Activated T-cell treated with anti-CD3 and anti-CD28 coated beads, Interleukin-2, amount 50 U/mL, for 1 hour (primary cell): ENCODE measurements at regions not wholly inside any gene's neighbourhood (a gene's known extent, or its start where the extent isn't known, plus 50 kb on each side); places are given as distances from the start of the nearest gene placed in this dataset.
"Not testable (repeated sequence)": the region's sequence is repeated elsewhere in the genome, so short reads cannot be mapped to it uniquely, and the experiment has no call there.

Experiments used
- DNase-seq: peaks from one replicate; pipeline ENCODE4 v3.0.0-alpha.2; 2020

- DNase-seq, result no peak
Measured at GRCh38 chr13:71210861-71211260, 656.1 kb downstream of the DACH1 start.

DNA sequence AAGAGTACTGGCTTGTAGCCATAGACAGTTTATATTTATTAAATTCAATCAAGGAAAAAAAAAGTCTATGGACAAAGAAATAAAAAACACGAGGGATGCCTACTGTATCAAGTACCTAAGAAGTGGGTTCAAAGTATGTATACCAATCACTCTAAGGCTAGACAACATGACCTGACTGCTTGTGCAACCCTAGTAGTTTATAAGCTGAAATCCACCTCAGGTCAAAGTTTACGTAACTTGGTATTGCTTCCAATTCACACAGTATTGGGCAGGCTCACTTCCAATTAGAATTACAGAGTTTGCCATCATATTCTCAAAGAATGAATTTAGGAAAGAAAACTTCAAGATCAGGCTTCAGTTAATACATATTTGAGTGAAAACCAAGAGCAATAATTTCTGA, 657.8 kb downstream of the DACH1 start:
- no peak for DNase-seq

DNA sequence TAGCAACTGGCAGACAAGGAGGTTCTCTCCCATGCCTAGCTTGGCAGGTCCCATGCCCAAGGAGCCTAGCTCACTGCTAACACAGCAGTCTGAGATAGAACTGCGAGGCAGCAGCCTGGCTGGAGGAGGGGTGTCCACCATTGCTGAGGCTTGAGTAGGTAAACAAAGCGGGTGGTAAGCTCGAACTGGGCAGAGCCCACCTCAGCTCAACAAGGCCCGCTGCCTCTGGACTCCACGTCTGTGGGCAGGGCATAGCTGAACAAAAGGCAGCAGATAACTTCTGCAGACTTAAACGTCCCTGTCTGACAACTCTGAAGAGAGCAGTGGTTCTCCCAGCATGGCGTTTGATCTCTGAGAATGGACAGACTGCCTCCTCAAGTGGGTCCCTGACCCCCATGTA, 682.4 kb downstream of the DACH1 start:
- DNase-seq, result not testable (repeated sequence)

DNA sequence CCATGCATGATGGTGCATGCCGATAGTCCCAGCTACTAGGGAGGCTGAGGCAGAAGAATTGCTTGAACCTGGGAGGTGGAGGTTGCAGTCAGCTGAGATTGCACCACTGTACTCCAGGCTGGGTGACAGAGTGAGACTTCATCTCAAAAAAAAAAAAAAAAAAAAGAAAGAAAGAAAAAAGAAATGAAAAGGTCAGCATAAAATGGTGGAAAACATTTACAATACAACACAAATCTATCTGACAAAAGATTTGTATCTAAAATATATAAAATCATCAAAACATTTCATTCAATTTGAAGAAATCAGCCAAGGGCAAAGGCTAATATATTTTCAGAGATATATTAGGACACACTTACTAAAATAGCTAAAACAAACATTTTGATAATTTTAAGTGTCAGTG, 683.7 kb downstream of the DACH1 start:
- not testable (repeated sequence) for DNase-seq

- DNase-seq, result no peak
Measured at GRCh38 chr13:71171740-71172139, 695.3 kb downstream of the DACH1 start.

GRCh38 chr13:71169180-71169579, 697.8 kb downstream of the DACH1 start:
- no peak for DNase-seq

GRCh38 chr13:71156550-71156949, 710.5 kb downstream of the DACH1 start:
- DNase-seq, result no peak

DNA sequence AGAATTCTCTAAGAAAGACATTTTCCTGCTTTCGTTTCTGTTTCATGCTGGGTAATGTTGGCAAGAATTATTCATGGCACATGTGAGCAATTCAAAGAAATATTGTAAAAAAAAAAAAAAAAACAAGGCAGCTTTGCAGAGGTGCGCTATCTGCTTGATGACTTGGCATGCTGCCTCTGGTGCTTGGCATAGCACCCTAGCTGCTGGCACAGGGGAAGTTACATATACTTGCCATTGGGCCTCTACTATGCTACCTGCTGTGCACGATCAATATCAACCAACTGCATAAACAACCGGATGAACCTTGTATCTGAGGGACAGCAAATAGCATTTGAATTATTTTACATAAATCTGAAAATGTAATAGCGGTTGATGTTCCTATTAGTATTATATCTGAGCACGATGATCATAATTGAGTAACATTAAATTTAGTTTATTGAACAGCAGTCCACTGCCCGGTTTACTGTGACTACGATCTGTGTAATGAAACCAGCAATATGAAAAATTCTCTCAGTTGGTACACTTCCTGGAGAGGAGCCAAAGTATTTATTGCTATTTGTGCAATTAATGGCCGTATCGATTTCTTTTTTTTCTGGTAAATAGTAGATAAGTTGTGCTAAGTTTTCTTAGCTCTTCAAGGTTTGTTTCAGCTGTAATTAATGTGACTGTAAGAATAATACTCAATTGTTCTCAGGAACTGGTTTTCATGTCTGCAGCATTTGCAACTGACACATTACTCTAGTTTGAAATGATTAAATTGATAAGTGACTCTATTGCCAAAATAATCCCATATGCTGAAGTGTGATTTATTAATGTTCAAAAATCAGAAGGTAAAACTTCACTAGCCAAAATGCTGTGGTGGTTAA, 717.3 kb downstream of the DACH1 start:
- no peak for DNase-seq

DNA sequence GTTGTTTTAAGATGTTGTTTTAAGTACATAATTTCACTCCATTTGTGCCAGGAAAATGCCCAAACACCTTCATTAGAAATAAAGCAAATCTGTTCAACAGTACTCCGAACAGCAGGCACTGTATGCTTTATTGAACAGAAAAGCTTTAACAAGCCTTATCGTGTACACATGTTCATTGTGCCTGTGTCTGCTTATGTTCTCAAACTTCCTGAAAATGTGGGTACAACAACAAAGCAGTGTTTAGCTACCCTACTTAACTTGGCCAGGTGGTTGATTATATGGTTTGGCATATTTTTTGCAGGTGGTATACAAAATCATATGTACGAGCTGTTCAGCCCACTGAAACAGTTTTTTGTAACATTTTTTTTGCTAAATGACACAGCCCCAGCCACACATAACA, 718.0 kb downstream of the DACH1 start:
- no peak for DNase-seq

DNA sequence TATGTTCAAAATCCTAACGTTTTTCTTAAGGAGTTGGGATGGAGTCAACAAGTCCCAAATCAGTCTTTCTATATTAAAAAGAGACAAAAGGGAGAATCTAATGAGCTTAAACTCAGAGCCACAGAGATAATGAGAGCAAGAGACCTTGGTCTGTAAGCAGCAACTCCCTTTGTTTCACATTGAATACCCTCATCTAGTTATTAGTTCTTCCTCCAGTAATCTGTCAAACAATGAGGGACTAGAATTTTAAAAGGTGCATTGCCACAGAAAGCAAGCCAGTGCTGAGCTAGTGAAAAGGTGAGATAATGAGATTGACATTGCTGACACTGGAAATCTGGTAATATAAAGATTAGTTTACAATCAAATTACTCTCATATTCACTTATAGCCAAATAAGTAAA, 718.6 kb downstream of the DACH1 start:
- DNase-seq, result no peak

DNA sequence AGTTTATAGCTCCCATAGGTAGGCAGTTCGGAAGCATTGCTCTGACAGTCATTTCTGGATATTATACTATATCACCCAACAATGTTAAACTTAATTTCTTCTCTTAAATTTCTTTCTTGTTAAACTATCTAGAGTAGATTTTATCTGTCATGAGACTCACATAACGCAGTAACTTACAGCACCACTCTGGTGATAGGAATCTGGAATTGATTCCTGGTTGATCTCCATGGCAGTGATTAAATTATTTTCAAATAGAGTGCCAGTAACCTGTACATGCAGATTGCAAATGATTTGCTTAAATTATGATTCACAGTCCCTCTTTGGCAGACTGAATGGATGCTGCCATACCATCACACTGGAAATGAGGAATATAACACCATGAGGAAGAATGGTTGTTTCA, 722.1 kb downstream of the DACH1 start:
- DNase-seq, result no peak

DNA sequence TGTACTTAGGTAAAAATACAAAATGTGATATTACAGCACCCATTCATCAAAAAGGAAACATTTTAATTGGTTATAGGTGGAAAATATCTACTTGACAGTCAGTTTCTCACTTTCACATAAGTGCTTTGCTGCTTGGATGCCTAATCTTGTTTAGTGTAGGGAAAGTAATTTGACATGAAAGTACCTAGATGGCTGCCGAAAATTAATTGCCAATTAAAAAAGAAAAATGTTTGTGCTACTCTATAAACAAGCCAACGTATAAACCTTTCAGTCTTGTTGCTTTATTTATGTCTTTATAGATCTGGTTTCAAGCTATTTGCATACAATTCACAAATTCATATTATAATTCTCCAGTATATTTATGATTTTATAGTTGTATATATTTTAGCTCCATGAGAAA, 729.9 kb downstream of the DACH1 start:
- no peak for DNase-seq

GRCh38 chr13:71124230-71124629, 742.8 kb downstream of the DACH1 start:
- DNase-seq, result no peak

DNA sequence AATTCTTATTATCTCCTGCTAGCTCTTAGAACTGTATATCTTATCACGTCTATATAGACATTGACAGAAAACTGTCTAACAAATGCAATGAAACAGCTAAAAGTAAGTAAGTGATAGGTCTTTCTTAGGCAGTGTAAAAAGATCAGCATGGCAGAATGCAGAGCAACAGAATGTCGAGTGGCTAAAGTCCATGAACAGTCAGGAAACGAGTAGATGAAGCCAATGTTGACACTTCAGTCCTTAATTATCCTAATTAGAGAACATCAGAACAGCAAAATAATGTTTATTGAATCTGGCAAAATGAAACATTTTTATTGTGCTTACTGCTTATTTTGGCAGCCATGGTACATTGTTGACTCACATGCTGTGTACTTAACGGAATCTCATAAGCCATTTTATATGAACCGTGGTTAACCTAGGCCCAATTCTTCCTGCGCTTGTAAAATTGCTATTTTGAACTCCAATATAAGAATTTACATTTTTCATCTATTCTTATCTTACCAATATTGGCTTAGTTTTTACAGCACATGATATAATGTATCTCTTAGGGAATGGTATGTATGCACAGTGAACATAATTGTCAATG, 748.1 kb downstream of the DACH1 start:
- no peak for DNase-seq

GRCh38 chr13:71117920-71118319, 749.1 kb downstream of the DACH1 start:
- no peak for DNase-seq

DNA sequence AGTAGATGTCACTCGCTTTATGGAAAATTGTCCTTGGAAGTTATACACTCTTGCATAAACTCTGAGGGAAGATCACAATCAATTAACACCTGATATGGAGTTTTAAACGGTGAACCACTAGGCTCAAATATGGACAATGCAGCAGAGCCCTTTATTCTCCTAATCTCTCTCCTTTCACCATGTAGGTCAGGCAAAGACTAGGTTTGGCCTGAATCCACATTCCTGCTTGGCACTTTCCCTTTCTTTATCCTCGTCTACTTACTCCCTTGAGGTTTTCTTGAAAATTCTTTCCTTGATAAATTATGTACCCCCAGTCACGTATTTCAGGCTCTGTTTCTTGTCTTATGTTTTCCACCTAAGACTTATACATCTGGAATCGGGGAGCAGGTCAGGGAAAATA, 751.7 kb downstream of the DACH1 start:
- no peak for DNase-seq

DNA sequence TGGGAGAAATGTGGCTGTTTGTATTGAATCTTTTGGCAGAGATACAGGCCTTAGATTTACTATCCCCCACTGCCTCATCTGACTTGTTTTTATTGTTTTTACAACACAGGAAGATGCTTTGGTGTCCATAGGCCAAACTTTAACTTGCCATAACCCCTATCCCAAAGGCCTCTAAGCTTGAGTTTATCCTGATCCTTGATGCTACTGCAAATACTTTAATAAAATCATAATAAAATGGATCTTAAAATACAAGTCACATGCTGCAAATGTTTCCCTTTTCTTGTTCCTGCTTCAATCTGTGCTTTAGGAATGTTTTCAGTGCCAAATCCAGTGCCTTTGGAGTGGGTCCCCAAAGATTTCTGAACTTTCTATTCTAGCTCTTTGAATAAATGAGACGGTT, 770.6 kb downstream of the DACH1 start:
- no peak for DNase-seq

DNA sequence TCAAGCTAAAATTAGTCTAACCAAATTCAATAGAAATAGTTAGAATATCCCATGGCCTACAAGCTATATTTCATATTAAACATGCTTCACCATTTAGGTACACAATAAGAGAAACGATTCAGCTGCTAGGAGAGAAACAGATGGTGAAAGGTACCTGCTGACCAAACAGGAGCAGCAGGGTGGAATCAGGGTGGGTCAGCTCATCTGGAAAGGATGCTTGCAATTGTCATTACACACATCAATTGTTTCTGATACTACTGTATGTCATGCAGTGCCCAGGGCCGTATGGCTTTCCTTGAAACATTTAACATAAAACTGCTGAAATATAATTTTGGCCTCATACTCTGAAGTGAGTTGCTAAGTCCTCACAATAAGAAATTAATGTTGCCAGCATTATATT, 776.0 kb downstream of the DACH1 start:
- DNase-seq, result no peak

DNA sequence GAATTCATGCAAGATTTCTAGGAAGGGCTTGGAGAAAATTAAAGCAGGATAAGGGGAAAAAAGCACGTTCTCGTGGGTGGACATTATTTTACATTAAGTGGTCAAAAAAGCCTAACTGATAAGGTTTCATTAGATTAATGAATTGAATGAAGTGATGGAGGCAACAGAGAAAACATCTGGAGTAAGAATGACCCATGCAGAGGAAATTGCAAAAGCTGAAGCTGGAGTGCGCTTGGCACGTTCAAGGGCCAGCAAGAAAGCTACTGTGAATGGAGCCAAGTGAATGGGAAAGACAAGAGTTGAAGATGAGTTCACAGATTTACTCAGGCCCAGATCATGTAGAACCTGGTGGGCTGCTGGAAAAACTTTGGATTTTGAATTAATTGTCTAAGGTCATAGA, 777.9 kb downstream of the DACH1 start:
- no peak for DNase-seq

GRCh38 chr13:71087432-71087831, 779.6 kb downstream of the DACH1 start:
- DNase-seq, result no peak

DNA sequence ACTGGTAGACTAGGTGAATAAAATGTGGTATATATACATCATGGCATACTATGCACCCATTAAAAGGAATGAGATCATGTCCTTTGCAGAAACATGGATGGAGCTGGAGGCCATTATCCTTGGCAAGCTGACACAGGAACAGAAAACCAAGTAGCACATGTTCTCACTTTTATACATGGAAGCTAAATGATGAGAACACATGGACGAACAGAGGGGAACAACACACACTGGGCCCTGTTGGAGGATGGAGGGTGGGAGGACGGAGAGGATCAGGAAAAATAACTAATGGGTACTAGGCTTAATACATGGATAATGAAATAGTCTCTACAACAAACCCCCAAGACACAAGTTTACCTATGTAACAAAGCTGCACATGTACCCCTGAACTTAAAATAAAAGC, 780.0 kb downstream of the DACH1 start:
- DNase-seq, result no peak

GRCh38 chr13:71082631-71083030, 784.4 kb downstream of the DACH1 start:
- DNase-seq, result no peak

DNA sequence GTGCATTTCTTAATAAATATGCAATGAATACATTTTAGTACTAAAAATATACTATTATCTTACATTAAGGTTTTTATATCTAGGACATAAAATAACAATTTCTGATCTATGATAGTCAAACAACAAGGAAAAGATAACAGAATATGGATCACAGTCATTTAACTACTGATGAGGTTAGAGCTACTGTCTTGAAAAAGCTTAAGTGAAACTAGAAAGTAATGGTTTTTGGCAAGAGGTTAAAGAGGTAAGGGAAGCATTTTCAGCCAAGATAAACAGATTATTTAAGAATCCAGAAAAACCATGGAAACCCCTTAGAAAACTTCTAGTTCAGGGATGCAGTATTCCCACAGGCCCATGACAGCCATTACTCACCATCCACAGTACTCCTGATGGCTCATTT, 787.4 kb downstream of the DACH1 start:
- DNase-seq, result no peak

GRCh38 chr13:71068041-71068440, 799.0 kb downstream of the DACH1 start:
- DNase-seq, result no peak
